GM12872 (cell line): ENCODE measurements at regions not wholly inside any gene's neighbourhood (a gene's known extent, or its start where the extent isn't known, plus 50 kb on each side); places are given as distances from the start of the nearest gene placed in this dataset.

Source experiments
- TF ChIP-seq, protein P1 (sequence below): IDR thresholded peaks from 3 replicates; pipeline ENCODE4 v1.5.1; 2011; ENCODE audit warnings: low read depth, mild to moderate bottlenecking, low read length, moderate library complexity; ENCODE audit not compliant: insufficient read depth

DNA sequence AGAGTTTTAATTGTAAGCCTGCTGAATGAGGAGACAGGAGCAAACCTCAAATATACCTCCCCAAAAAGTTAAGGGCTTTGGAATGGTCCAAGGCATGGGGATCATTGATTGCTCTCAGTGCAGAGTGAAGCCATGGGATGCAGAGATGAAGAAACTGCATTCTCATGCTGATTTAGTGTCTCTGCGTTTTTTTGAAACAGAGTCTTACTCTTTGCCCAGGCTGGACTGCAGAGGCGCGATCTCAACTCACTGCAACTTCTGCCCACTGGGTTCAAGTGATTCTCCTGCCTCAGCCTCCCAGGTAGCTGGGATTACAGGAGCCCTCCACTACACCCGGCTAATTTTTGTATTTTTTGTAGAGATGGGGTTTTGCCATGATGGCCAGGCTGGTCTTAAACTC is 99.3 kb upstream of the ETV3 start:
- TF ChIP-seq, protein P1, sequence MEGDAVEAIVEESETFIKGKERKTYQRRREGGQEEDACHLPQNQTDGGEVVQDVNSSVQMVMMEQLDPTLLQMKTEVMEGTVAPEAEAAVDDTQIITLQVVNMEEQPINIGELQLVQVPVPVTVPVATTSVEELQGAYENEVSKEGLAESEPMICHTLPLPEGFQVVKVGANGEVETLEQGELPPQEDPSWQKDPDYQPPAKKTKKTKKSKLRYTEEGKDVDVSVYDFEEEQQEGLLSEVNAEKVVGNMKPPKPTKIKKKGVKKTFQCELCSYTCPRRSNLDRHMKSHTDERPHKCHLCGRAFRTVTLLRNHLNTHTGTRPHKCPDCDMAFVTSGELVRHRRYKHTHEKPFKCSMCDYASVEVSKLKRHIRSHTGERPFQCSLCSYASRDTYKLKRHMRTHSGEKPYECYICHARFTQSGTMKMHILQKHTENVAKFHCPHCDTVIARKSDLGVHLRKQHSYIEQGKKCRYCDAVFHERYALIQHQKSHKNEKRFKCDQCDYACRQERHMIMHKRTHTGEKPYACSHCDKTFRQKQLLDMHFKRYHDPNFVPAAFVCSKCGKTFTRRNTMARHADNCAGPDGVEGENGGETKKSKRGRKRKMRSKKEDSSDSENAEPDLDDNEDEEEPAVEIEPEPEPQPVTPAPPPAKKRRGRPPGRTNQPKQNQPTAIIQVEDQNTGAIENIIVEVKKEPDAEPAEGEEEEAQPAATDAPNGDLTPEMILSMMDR = no peak

DNA sequence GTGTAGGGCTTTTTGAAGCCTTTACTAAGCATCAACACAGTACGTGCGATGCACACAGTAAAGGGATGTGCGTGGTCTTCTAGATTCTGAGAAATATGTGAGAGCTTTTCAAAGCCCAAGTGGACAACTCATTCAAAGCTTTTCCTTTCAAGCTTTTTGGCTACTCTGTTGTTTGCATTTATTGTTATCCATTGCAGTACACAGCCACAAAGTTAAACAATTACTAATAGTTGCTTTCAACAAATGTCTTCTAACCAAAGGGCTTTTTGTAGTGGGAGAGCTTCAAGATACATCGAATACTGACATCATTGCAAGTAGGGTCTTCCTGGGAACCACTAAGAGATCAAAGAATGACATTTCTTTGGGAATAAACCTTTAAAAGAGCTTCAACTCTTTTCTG is 97.9 kb upstream of the ETV3 start:
- TF ChIP-seq, protein P1 = no peak

DNA sequence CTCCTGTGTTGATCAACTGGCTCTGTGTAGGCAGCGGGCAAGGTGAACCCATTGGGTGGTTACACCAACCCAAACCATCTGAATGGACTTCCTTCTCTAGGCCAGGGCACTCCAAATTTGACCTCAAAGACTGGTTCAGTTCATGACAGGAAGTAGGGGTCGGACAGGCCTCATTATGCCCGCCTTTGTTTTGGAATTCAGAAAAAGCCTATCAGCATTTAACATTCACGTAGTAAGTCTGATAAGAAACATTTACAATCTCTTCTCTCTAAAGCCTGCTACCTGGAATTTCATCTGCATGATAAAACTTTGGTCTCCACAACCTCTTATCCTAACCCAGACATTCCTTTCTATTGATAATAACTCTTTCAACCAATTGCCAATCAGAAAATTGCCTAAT is 97.1 kb upstream of the ETV3 start:
- TF ChIP-seq, protein P1 = no peak

DNA sequence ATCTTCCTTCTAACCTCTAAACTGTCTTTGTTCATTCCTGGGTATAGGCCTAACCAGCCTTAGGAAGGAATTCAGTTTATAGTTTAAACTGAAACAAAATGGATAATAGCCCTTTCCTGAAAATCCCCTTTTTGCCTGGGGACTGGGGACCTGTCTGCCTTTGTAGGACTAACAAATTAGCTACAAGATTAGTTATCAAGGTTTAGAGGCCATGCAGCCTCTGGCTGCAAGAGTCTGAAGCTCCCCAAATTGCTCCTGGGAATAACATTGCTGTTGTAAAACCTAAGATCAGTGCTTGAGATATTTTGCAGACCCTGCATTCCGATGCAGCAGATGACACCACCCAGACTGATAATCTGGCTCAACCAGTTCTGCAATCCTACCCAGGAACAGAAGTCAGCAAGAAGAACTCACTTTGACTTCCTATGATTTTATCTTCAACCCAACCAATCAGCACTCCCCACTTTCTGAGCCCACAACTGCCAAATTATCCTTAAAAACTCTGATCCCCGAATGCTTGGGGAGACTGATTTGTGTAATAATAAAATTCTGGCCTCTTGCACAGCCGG is 96.6 kb upstream of the ETV3 start:
- TF ChIP-seq, protein P1 = no peak

DNA sequence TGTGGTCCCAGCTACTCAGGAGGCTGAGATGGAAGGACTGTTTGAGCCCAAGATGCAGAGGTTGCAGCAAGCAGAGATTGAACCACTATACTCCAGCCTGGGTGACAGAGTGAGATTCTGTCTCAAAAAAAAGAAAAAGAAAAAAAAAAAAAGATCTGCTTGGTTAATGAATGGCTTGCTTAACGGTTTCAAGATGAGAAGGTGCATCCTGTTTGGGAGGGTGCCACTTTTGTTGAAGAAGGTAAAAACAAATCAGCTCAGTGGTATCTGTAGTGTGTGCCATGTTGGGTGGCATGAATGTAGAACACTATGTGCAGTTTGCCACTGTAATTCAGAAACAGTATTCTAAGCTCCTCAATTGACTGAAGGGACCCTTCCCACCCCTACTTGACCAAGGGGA is 94.9 kb upstream of the ETV3 start:
- TF ChIP-seq, protein P1 = no peak

DNA sequence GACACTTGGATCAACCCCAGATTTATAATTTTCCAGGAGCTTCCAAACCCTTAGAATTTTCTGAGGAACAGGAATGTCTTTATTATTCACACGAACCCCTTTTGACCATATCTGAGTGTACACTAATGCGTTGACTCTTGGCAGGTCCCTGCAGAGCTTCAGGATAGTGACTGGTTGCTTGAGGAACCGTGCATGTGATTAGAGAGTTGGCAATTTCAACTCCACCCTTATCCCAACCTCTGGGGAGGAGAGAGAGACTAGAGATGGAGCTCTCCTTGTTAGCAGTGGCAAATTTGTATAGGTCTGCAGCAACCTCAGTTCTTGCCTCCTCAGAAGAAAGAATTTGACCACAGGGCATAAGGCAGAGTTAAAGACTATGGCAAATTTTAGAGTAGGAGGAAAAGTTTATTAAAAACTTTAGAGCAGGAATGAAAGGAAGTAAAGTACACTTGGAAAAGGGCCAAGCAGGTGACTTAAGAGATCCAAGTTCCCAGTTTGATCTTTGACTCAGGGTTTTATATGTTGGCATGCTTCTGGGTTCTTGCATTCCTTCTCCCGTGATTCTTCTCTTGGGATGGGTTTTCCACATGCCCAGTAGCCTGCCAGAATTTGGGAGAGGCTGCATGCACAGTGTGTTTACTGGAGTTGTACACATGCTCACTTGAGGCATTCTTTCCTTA is 93.8 kb upstream of the ETV3 start:
- TF ChIP-seq, protein P1 = no peak

DNA sequence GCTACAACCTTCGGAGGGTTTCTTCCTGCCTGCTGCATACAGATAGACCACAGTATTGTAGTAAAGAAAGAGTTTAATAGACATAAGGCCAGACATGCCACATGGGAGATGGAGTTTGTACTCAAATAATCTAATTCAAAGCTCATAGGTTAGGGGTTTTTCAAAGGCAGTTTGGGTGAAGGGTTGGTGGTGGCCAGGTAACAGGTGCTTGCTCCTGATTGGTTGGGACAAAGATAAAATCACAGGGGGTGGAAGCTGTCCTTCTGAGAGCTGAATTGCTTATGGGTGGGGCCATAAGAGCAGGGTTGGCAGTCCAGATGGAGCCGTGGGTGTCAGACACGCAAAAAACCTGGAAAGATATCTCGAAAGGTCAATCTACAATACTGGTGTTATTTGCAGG is 92.3 kb upstream of the ETV3 start:
- TF ChIP-seq, protein P1 = no peak
